DMS53 treated with DMSO at 0.1 percent for 48 hours (cell line): ENCODE measurements at regions not wholly inside any gene's neighbourhood (a gene's known extent, or its start where the extent isn't known, plus 50 kb on each side); places are given as distances from the start of the nearest gene placed in this dataset.
A peak's percentile ranks its signal among the peaks of the same experiment; 100 is the strongest.

Experiments used
- DNase-seq: peaks from one replicate; lab custom pipeline; 2025; ENCODE audit not compliant: unreplicated experiment; lab: John Stamatoyannopoulos, UW

DNA sequence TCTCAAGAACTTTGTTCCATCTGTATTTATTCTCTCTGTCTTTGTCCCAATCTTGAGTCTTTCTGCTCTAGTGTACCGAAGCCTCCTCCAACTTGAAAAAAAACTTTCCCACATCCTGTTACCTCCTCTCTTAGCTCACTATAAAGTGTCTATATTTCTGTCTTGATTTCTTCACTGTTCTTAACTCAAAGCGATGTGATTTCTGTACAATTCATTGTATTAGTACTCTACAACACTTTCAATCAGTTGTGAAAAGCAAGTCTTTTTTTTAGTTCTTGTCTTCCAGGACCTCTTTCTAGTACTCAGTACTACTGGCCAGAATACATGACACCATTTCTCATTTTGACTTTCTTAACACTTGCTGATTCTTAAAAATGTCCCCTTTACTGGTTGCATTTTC is 353.5 kb upstream of the SATB1 start:
- no peak for DNase-seq

DNA sequence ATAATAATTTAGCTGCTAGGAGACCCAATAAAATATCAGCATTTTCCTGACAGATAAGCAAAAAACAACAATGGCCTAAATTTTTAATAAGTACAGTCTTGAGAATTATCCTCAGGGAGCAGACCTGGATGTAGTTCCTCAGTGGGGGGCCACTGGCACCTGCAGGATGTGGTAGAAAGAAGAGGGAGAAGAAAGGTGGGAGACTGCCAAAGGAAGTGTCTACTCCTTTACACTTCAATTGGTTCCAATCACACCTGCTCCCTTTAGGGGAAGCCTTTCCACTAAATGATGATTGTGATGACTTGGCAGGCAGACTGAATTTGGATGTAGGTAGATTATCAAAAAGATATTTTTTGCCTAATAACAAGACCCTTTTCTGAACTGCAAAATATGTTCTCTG is 353.0 kb upstream of the SATB1 start:
- DNase-seq = no peak

DNA sequence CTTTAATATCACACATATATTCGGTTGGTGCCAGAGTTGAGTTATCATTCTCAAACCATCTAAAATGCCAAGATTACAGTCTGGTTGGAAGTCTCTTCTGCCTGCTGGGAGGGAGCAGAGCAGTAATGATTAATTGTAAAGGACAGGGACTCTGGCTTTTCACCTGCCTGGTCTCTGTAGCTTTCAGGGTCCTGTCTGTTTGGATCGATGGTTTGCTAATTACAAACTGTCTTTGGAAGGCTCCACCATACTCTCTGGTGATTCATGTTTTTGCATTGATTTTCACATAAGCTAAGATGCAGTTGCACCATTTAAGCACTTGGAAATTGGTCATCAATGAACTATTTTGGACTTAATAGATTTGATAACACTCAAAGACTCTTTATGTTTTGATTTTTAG is 350.4 kb upstream of the SATB1 start:
- no peak for DNase-seq

DNA sequence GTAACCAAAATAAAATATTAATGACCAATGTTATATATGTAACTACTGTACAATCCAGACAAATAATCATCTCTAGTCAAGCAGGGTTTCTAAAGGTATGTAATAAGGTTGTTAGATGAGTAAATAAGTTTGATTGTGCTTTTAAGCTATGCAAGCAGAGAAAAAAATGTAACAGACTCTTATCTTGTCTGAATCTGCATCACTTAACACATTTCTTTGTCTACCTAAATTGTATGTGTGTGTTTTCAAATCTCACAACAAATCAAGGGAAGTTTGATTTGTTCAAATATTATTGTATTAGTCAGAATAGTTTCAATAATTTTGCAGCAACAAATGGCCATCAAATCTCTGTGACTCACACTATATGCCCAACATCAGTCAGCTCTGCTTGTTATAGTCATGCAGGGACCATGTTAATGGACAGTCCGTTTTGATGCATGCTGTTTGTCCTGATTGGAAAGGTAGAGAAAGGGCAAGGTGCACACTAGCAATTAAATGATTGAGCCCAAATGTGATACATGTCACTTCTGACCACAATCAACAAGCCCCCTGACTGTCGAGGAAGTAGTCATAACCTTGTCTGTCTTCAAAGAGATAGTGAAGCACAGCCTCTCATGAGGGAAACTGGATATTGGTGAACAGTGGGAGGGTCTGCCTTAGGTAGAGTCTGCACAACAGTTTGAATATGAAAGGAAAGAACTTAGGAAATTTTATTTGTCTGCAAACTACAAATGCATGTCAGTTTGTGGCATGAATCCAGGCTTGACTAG is 349.4 kb upstream of the SATB1 start:
- DNase-seq = no peak

DNA sequence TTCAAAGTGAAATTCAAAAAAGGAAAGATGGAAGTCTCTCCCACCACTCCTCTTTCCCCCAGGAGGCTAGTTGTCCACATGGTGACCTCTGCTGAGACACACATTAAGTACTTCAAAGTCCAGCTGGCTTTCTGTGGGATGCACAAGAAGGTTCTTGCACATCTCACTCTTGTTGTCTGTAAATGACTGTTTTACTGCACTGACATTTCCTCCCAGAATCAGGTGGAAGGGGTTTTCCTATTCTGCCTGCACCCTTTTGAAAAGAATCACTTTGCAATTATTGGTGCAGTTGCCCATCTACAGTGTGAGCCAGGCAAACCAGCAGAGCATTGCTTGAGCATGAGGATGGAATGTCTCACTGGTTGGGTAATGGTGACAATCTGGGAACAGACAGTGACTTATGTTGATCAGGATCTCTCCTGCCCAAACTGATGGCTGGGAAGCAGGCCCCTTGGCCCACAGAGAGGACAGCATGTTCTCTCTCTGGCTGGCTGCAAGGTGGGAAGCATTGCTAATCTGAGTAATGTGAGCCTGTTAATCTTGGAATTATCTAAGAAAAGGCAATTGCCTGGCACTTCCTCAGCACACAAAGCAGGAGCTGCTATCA is 347.7 kb upstream of the SATB1 start:
- no peak for DNase-seq

DNA sequence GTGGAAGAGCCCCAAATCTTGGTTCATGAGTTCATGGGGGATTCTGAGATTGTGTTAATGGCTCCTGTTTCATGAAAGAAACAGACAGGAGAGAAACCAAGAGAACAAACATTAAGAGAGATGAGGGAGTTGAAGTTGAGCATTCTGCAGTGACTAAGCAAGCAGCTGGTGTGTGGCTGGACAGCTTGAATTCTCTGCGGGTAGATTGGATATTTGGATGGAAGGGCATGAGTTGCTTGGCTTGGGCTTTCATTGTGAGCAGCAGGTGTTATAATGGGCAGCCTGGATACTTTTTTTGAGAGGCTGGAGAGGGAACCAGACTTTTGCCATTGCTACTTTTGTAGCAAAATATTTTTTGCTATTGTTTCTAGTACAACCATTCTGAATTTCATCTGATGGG is 346.8 kb upstream of the SATB1 start:
- no peak for DNase-seq

DNA sequence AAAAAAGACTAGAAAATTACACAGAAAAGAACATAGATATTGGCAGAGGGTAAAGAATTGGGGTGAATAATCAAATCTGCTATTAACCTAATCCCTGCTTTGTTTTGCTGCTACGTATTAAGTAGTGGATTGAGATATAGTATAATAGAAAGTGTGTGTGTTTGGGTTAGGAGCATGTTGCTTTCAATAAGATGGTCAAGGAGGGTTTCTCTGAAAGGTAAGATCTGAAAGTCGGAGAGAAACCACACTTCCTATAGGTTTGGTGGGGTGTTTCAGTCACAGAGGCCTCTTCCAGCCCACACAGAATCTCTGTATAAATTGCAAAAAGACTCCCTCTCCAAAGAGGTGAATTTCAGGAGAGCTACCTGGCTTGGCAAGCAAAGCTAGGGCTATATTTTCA is 345.7 kb upstream of the SATB1 start:
- DNase-seq = no peak

DNA sequence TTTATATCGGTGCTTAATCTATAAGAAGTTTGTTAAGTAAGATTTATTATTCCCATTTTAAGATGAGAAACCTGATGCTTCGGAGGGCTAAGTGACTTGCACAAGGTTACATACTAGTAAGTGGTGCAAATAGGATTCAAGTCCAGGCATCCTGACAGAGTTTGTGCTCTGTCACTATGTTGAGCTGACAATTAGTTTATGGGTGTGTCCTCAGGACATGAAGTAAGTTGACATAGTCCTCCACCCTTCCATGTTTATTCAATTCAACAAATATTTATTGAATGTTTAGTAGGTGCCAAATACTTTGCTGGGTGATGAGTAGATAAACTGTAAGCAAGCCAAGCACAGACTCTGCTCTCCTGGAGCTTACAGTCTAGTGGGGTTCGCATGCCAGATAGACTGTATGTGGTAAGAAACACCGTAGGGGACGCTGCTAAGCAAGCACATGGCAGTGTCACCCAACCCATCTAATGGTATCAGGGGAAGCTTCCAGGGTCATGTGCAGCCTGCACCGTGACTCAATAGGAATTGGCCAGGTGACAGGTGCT is 342.7 kb upstream of the SATB1 start:
- DNase-seq = peak; percentile 9

DNA sequence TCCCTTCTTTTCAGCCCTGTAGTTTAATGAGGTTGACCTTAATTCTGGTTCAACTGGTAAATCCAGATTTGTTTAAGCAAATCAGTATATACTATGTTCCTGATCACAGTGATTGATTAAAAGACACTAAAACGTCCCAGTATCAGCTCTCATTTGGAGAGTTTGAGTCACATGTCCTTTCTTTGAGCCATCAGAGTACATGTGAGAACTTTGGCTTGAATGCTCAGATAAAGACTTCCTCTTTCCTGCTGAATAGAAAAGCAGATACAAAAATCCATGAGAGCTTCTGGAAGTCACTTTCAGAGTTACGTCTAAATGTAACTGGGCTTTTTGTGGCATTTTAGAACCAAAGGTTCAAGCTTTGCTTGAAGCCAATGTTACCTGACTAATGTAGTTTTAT is 341.8 kb upstream of the SATB1 start:
- no peak for DNase-seq

DNA sequence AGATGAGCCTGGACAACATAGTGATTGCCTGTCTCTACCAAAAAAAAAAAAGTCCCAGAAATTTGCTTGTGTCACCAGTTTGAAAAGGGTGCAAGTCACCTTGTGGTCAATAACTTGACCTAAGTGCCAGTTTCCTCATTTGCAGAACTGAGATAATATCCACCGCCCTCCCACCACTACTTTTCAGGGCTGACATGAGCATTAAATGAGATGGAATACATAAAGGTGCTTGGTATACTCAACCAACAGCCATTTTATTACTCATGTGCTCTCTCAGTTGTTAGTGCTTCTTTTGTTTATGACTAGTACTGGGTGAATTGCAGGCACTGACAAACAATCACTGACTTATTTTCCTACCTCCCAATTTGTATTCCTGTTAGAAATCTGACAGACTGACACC is 340.5 kb upstream of the SATB1 start:
- no peak for DNase-seq

DNA sequence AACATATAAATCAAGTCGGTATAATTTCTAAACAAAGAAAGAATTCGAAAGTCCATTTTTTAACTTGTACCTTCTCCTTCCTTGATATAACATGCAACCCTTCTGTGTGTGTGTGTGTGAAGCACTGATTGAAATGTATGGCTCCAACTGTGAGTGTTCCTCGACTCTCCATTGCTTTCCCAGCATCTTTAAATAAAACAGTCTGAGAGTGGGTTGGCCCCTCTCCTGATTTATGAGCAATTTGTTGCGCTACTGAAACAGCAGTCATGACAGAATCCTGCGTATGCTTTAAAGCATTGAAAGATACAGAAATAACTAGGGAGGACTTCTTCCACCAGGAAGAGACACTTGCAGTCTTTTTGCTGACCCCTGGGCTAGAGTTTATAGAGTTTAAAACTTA is 340.0 kb upstream of the SATB1 start:
- no peak for DNase-seq

DNA sequence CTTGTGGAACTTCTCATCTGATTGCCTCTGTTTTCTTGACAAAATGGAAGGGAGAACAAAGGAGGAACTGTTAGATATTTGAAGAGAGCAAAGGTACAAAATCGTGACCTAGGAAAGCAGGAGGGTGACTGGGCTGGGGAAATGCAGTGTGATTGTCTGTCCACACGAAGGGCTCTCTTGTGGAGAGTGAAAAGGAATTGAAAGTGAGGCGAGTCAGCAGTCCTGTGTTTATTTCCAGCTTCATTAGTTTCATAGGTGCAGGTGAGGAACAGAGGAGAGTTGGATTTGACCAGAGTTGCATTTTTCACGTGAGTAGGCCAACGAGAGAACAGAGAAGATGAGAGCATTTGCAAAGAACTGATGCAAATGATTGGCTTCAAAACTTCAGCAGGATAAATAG is 336.4 kb upstream of the SATB1 start:
- no peak for DNase-seq

DNA sequence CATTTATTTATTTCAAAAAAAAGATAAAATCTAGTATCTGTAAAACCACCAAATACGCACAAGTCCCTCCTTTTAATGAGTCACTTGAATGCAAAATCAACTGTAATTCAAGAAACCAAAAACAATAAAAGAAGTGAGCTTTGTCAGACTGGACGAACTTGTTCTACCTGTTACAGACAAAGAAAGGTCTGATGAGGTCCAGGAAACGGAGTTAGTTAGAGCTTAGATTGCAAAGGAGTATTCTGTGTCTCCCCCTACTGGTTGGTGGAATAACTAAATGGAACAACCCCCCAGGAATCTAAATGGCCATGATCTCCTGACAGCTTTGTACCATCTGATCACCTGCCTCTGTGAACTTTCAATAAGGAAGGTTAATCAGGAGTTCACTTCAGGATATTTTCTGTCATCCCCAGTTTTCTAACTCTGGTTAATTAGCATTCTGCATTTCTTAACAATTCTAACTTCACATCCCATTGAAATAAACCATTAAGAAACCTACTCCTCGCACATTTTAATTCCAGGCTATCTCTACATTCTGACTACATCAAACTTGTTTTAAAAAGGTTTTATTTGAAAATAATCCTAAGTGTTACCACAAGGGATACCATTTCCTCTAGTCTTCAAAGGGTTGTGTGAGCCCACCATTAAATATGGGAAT is 333.0 kb upstream of the SATB1 start:
- DNase-seq = peak; percentile 58

DNA sequence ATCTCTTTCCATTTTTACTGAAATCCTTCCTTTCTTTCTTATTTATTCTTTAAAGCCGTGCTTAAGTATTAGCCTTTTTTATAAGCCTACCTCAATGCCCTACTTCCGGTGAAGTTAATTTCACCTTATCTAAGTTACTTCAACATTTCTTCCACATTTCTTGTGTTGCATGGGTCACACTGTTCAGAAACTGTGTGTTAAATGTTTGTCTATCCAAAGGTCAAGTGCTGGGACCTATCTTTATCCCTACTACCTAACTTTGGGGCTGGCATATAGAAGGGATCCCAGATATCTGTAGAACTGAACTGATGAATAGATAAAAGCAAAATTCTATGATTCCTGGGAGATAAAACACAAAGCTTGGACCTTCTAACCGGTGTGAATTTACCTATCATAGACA is 332.3 kb upstream of the SATB1 start:
- no peak for DNase-seq

DNA sequence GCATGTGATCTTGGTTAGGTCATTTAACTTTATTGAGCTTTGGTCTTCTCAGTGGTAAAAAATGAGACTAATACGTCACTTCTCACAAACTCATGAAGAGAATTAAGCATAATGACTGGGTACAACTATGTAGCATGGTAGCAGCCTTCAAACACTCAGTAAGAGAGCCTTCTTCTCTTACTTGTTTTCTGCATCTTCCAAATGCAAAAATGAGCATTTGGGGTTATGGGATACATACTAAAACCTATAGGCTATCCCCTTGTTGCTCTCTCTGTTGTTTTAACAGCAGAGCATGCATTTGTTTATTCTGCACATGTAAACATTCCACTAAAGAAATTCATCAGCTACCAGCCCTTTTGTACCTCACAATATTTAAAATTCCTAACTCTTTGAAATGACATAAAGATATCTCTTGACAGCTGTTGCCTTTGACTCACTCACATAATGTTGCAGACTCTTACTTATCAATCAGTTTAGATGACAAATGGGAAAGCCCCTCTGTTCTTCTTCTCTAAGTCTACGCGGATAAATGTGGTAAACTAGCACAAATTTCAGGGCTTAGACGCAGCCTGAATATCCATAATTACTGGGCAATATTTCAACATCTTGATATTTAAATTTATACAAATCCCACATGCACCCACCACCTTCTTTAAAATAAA is 327.3 kb upstream of the SATB1 start:
- no peak for DNase-seq

DNA sequence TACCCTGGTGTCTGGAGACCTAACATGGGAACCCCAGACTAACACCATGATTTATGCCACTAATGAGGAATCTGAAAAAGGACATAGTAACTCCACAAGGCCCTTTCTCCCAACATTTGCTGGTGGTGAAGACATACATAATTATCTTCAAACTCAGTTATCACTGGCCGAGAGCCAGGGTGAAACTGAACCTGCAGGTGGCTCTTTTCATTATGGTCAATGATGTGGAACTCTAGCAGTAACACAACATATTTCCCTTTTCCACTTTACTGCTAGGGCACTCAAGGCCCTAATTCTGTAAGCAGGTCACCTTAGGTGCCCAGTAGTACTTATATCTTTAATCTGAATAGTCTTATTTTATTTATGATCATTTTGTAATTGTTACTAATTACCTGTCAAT is 326.4 kb upstream of the SATB1 start:
- DNase-seq = peak; percentile 40

DNA sequence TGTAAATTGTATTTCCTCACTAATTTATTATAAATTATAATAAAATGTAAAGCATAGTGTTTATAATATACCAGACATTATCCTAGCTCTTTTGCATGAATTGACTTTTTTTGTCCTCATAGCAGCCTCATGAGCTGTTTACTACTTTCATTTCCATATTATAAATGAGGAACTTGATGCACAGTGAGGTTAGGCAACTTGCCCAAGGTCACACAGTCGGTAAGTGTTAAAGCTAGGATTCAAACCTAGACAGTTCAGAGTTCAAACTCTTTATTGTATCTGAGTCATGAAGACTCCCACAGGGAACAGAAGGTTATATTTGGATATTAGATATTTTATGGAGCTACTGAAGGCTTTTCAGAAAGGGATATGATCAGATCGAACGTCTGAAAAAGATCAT is 322.2 kb upstream of the SATB1 start:
- no peak for DNase-seq

DNA sequence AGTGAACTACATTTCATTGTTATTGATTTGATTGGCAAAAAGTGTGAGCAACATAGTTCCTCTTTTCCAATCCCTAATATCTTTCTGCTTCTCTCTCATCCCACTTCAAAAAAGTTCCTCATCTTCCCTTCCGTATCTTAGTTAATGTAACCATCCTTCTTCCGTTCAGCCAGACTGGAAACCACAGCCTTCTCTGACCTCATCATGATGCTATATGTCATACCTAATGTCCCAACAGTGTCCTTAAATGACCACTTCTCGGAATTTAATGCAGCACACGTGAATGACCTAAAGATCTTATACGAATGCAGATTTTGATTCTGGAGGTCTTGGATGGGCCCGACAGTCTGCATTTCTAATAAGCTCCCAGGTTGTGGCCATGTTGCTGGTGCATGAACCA is 320.3 kb upstream of the SATB1 start:
- DNase-seq = no peak

DNA sequence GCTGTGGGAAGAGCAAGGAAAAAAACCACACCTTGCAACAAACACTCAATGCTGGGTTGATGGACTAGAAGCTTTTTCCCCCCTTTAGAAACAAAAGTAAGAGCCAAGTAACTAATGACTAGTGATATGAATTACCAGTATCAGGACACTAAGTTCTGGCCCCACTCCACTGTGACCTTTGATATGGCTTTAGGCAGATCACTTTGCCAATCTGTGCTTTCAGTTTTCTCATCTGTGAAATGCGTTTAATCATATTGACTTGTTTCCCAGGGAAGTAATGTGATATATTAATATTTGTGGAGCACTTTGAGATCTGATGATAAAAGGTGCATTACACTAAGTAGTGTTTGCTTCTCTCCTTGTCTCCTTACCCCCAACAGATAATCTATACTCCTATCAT is 319.3 kb upstream of the SATB1 start:
- DNase-seq = no peak

DNA sequence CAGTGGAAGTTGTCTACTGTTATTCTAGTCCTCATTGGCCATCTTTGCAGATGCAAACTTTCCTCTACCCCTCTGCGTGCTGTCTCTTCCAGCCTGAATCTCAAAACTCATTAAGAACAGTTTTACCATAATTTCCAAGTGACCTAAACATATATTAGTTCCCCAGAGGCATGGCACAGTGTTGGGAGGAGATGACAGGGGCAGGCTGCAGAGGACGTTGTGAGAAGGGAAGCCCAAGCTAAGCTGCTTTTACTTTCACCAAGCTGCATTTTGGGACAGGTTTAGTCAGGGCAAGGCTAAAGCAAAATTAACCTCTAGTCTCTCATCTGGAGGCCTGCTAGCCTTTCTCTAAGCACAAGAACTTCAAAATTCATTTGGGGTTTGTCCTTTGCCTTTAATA is 318.6 kb upstream of the SATB1 start:
- no peak for DNase-seq

DNA sequence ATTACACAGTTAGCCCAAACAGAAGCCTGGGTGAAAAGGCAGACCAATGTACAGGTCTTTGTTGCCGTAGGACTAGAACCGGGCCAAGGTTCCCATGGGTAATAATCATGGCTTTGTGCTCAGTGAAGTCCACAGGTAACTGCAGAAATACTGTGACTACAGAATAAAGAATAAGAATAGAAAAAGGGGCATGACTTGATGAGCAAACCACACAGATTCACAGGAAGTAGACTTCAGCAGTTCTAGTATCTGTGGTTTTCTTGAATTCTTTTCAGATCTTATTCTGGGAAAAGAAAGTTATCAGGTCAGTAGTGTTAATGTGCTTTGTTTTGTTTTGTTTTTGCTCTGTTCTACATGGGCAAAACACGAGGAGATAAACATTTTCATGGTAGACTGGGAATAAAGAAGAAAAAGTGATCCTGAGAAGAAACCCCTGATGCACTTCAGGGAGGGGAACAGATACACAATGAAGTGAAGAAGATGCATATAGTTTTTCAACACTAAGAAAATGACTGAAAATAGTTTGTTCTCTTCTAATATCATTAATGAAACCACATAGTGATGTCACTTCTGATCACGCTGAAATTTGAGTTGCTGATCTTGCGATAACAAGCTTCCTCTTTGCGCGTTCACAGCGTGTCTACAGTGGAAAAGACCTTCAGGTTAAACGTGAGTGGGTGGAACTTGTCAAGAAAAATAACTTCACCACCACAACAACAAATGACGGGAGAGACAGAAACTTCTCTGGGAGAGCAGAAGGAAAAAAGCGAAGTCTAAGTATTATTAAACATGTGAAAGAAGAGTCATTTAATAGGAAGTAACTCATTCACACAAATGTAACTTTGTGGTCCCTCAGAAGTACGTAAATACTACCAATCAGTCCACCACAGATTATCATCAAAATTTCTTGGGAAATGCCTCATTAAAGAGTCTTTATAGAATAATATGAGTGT is 315.8 kb upstream of the SATB1 start:
- no peak for DNase-seq
